HepG2 (cell line): ENCODE measurements at regions not wholly inside any gene's neighbourhood (a gene's known extent, or its start where the extent isn't known, plus 50 kb on each side); places are given as distances from the start of the nearest gene placed in this dataset.
A peak's percentile ranks its signal among the peaks of the same experiment; 100 is the strongest.

Experiments used
- FOXA3 ChIP-seq: IDR thresholded peaks from 2 replicates; pipeline ENCODE4 v1.6.1; 2016; ENCODE audit warnings: missing genetic modification reagents, missing compliant biosample characterization
- HINFP ChIP-seq: sonication (generic); formaldehyde crosslinking; IDR thresholded peaks from 2 replicates; pipeline ENCODE4 v1.4.0; 2020; ENCODE audit warnings: low read depth, mild to moderate bottlenecking, missing genetic modification reagents
- IRF1 ChIP-seq: sonication (generic); formaldehyde crosslinking; IDR thresholded peaks from 2 replicates; pipeline ENCODE4 v1.4.0; 2020; ENCODE audit warnings: low read depth, mild to moderate bottlenecking, missing genetic modification reagents
- JUN ChIP-seq: sonication (generic); formaldehyde crosslinking; IDR thresholded peaks from 2 replicates; pipeline ENCODE4 v1.4.0; 2020; ENCODE audit warnings: mild to moderate bottlenecking, missing genetic modification reagents
- KDM2A ChIP-seq: sonication (generic); formaldehyde crosslinking; IDR thresholded peaks from 2 replicates; pipeline ENCODE4 v1.4.0; 2020; ENCODE audit warnings: low read depth, missing genetic modification reagents, borderline replicate concordance
- NPAS2 ChIP-seq: sonication (generic); formaldehyde crosslinking; IDR thresholded peaks from 2 replicates; pipeline ENCODE4 v1.8.0; 2022; ENCODE audit warnings: mild to moderate bottlenecking, missing genetic modification reagents, borderline replicate concordance
- SALL1 ChIP-seq: sonication (generic); formaldehyde crosslinking; IDR thresholded peaks from 2 replicates; pipeline ENCODE4 v1.8.0; 2022; ENCODE audit warnings: mild to moderate bottlenecking, missing genetic modification reagents
- TGIF2 ChIP-seq: IDR thresholded peaks from 2 replicates; pipeline ENCODE4 v1.6.1; 2016; ENCODE audit warnings: control low read depth, missing compliant biosample characterization
- ZKSCAN5 ChIP-seq: sonication (generic); formaldehyde crosslinking; IDR thresholded peaks from 2 replicates; pipeline ENCODE4 v1.5.1; 2020; ENCODE audit warnings: mild to moderate bottlenecking, missing genetic modification reagents
- ZNF124 ChIP-seq: sonication (generic); formaldehyde crosslinking; IDR thresholded peaks from 2 replicates; pipeline ENCODE4 v1.4.0; 2020; ENCODE audit warnings: missing genetic modification reagents
- ZNF678 ChIP-seq: sonication (generic); formaldehyde crosslinking; IDR thresholded peaks from 2 replicates; pipeline ENCODE4 v1.4.0; 2020; ENCODE audit warnings: mild to moderate bottlenecking, missing genetic modification reagents
- ZNF770 ChIP-seq: sonication (generic); formaldehyde crosslinking; IDR thresholded peaks from 2 replicates; pipeline ENCODE4 v1.5.0; 2020; ENCODE audit warnings: mild to moderate bottlenecking, missing genetic modification reagents
- TF ChIP-seq, protein P1 (sequence below): sonication (generic); formaldehyde crosslinking; IDR thresholded peaks from 2 replicates; pipeline ENCODE4 v1.4.0; 2020; ENCODE audit warnings: missing genetic modification reagents
- TF ChIP-seq, protein P2 (sequence below): sonication (generic); formaldehyde crosslinking; IDR thresholded peaks from 2 replicates; pipeline ENCODE4 v1.9.0; 2021; ENCODE audit warnings: missing genetic modification reagents, borderline replicate concordance
- TF ChIP-seq, protein P3 (sequence below): IDR thresholded peaks from 2 replicates; pipeline ENCODE4 v1.6.1; 2018; ENCODE audit warnings: missing genetic modification reagents, mild to moderate bottlenecking, missing compliant biosample characterization

- no peak for TF ChIP-seq ZNF770 (CRISPR knock-in tag)
- TF ChIP-seq FOXA3: peak; percentile 32; the same call in 1 of the 2 replicates
- peak; percentile 55 for TF ChIP-seq SALL1
- TF ChIP-seq IRF1 (CRISPR knock-in tag): no peak
- TF ChIP-seq TGIF2 (CRISPR knock-in tag): 0 out of 2 replicates have a peak, but pooled peaks have one; percentile 23
- peak; percentile 86 for TF ChIP-seq ZKSCAN5 (CRISPR knock-in tag)
- peak; percentile 77; the same call in 1 of the 2 replicates for TF ChIP-seq KDM2A
- TF ChIP-seq, protein P1, sequence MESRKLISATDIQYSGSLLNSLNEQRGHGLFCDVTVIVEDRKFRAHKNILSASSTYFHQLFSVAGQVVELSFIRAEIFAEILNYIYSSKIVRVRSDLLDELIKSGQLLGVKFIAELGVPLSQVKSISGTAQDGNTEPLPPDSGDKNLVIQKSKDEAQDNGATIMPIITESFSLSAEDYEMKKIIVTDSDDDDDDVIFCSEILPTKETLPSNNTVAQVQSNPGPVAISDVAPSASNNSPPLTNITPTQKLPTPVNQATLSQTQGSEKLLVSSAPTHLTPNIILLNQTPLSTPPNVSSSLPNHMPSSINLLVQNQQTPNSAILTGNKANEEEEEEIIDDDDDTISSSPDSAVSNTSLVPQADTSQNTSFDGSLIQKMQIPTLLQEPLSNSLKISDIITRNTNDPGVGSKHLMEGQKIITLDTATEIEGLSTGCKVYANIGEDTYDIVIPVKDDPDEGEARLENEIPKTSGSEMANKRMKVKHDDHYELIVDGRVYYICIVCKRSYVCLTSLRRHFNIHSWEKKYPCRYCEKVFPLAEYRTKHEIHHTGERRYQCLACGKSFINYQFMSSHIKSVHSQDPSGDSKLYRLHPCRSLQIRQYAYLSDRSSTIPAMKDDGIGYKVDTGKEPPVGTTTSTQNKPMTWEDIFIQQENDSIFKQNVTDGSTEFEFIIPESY (CRISPR knock-in tag): peak; percentile 56; the same call in 1 of the 2 replicates
- no peak for TF ChIP-seq ZNF678
- TF ChIP-seq HINFP (CRISPR knock-in tag): 0 out of 2 replicates have a peak, but pooled peaks have one; percentile 44
- TF ChIP-seq, protein P2, sequence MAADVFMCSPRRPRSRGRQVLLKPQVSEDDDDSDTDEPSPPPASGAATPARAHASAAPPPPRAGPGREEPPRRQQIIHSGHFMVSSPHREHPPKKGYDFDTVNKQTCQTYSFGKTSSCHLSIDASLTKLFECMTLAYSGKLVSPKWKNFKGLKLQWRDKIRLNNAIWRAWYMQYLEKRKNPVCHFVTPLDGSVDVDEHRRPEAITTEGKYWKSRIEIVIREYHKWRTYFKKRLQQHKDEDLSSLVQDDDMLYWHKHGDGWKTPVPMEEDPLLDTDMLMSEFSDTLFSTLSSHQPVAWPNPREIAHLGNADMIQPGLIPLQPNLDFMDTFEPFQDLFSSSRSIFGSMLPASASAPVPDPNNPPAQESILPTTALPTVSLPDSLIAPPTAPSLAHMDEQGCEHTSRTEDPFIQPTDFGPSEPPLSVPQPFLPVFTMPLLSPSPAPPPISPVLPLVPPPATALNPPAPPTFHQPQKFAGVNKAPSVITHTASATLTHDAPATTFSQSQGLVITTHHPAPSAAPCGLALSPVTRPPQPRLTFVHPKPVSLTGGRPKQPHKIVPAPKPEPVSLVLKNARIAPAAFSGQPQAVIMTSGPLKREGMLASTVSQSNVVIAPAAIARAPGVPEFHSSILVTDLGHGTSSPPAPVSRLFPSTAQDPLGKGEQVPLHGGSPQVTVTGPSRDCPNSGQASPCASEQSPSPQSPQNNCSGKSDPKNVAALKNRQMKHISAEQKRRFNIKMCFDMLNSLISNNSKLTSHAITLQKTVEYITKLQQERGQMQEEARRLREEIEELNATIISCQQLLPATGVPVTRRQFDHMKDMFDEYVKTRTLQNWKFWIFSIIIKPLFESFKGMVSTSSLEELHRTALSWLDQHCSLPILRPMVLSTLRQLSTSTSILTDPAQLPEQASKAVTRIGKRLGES (CRISPR knock-in tag): no peak
- TF ChIP-seq NPAS2 (CRISPR knock-in tag): no peak
- no peak for TF ChIP-seq JUN
- TF ChIP-seq ZNF124 (CRISPR knock-in tag): no peak
- TF ChIP-seq, protein P3, sequence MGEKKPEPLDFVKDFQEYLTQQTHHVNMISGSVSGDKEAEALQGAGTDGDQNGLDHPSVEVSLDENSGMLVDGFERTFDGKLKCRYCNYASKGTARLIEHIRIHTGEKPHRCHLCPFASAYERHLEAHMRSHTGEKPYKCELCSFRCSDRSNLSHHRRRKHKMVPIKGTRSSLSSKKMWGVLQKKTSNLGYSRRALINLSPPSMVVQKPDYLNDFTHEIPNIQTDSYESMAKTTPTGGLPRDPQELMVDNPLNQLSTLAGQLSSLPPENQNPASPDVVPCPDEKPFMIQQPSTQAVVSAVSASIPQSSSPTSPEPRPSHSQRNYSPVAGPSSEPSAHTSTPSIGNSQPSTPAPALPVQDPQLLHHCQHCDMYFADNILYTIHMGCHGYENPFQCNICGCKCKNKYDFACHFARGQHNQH (CRISPR knock-in tag): peak; percentile 58; the same call in 1 of the 2 replicates
Observed at GRCh38 chr5:116947691-116948528, 373.3 kb upstream of the SEMA6A start (continued).
